GM18858 (cell line): ENCODE measurements at regions not wholly inside any gene's neighbourhood (a gene's known extent, or its start where the extent isn't known, plus 50 kb on each side); places are given as distances from the start of the nearest gene placed in this dataset.

Experiments
- ATAC-seq: cut with Tn5 transposase; IDR thresholded peaks from one replicate; pipeline ENCODE4 v1.9.1; 2021; ENCODE audit not compliant: unreplicated experiment

- no peak for ATAC-seq
Measured at GRCh38 chr7:32428546-32428945, 61.6 kb downstream of the LSM5 start.

GRCh38 chr7:32427769-32428291 lies 62.4 kb downstream of the LSM5 start:
- no peak for ATAC-seq

GRCh38 chr7:32416846-32417245 lies 73.3 kb downstream of the LSM5 start:
- no peak for ATAC-seq

- no peak for ATAC-seq
Measured at GRCh38 chr7:32415936-32416335, 74.2 kb downstream of the LSM5 start.

- ATAC-seq, result no peak
Measured at GRCh38 chr7:32415519-32415918, 74.7 kb downstream of the LSM5 start.

GRCh38 chr7:32412471-32412870 lies 77.7 kb downstream of the LSM5 start:
- no peak for ATAC-seq

GRCh38 chr7:32410545-32410944 lies 79.6 kb downstream of the LSM5 start:
- ATAC-seq, result no peak

- no peak for ATAC-seq
Measured at GRCh38 chr7:32406386-32406785, 83.8 kb downstream of the LSM5 start.

- ATAC-seq, result no peak
Measured at GRCh38 chr7:32403463-32404229, 86.5 kb downstream of the LSM5 start.

GRCh38 chr7:32400676-32401075 lies 89.5 kb downstream of the LSM5 start:
- no peak for ATAC-seq

- no peak for ATAC-seq
Measured at GRCh38 chr7:32399311-32399710, 90.9 kb downstream of the LSM5 start.

- ATAC-seq, result no peak
Measured at GRCh38 chr7:32395168-32395567, 95.0 kb downstream of the LSM5 start.

- ATAC-seq, result no peak
Measured at GRCh38 chr7:32393861-32394260, 96.3 kb downstream of the LSM5 start.

GRCh38 chr7:32390210-32390609 lies 100.0 kb downstream of the LSM5 start:
- ATAC-seq, result no peak

- no peak for ATAC-seq
Measured at GRCh38 chr7:32385316-32385956, 104.7 kb downstream of the LSM5 start.

- no peak for ATAC-seq
Measured at GRCh38 chr7:32381024-32381601, 109.1 kb downstream of the LSM5 start.

GRCh38 chr7:32379510-32380112 lies 110.6 kb downstream of the LSM5 start:
- no peak for ATAC-seq

GRCh38 chr7:32378988-32379387 lies 111.2 kb downstream of the LSM5 start:
- no peak for ATAC-seq

- ATAC-seq, result no peak
Measured at GRCh38 chr7:32364581-32364980, 125.6 kb downstream of the LSM5 start.

- ATAC-seq, result no peak
Measured at GRCh38 chr7:32360127-32360526, 130.1 kb downstream of the LSM5 start.

GRCh38 chr7:32357535-32358277 lies 132.5 kb downstream of the LSM5 start:
- ATAC-seq, result no peak
